ENCODE measurements at regions not wholly inside any gene's neighbourhood (a gene's known extent, or its start where the extent isn't known, plus 50 kb on each side); places are given as distances from the start of the nearest gene placed in this dataset.

GRCh38 chr9:86708918-86709835 is 238.1 kb downstream of the GAS1 start:
- ATAC-seq (ENCODE audit: low read depth) = no peak
- Mint-ChIP-seq H3K4me1 (no peaks in the 10 kb centered on the region), H3K27ac (no peak overlapping the region), H3K27me3 (no peaks in the 10 kb centered on the region), H3K9me3 (peaks cover 2% of the 10 kb centered on the region), H3K4me3 (no peak overlapping the region), H3K36me3 (no peaks in the 10 kb centered on the region)
- DNase-seq (ENCODE audit: low spot score in 2 of 2) = no peak

DNA sequence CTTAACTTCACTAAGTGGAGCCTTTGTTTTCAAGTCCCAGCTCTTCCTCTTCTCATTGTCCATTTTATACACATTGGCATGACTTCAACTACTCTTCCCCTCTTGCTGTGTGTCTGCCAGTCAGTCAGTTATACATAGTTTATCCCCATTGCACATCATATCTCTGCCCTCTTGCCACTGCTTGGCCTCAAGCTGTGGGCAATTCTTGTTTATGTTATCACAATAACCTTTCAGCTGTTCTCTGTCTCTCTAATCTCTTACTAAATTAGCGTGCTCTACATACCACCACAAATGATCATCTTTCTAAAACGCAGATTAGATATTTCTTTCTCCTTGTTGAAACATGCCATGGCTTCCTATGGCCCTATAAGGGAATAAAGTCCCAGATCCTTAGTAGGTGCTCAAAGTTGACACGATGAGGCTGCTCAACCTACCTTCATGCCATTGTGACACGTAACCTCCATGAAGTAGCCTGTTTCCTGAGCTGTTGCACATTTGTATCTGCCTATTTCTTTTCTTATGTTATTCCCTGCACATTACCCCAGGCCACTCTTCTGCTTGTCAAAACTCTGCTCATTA is 239.3 kb downstream of the GAS1 start:
- no peak for ATAC-seq (ENCODE audit: low read depth)
- no peaks in the 10 kb centered on the region for H3K4me1 Mint-ChIP-seq
- H3K36me3 Mint-ChIP-seq = no peaks in the 10 kb centered on the region
- no peak overlapping the region for H3K27ac Mint-ChIP-seq
- DNase-seq (ENCODE audit: low spot score in 2 of 2) = no peak
- H3K9me3 Mint-ChIP-seq = peaks cover 2% of the 10 kb centered on the region
- no peaks in the 10 kb centered on the region for H3K27me3 Mint-ChIP-seq
- no peak overlapping the region for H3K4me3 Mint-ChIP-seq

DNA sequence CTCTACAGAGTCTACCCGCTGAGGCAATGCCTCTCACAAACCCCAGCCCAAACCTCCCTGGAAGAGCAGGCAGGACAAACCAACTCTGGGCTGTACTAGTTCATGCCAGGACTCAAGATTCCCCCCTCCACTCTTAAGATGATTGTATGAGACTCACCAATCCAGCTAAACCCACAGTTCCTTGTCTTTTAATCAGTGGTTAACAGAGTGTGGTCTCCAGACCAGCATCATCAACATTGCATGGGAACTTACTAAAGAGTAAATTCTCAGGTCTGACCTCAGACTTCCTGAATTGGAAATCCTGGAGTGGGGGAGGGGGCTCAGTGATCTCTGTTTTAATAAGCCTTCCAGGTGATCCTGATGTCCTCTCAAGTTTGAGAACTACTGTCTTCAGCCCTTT is 240.9 kb downstream of the GAS1 start:
- no peak for DNase-seq (ENCODE audit: low spot score in 2 of 2)
- H3K27me3 Mint-ChIP-seq = no peaks in the 10 kb centered on the region

GRCh38 chr9:86705490-86705889 is 241.8 kb downstream of the GAS1 start:
- H3K9me3 Mint-ChIP-seq = peaks cover 2% of the 10 kb centered on the region
- no peak overlapping the region for H3K4me3 Mint-ChIP-seq
- DNase-seq (ENCODE audit: low spot score in 2 of 2) (no peak), ATAC-seq (ENCODE audit: low read depth) (no peak)
- H3K4me1 Mint-ChIP-seq = no peaks in the 10 kb centered on the region
- no peak overlapping the region for H3K27ac Mint-ChIP-seq
- H3K27me3 Mint-ChIP-seq = peaks cover 2% of the 10 kb centered on the region
- H3K36me3 Mint-ChIP-seq = no peaks in the 10 kb centered on the region

More for the DNA sequence above, 240.9 kb downstream of the GAS1 start:
- no peak for ATAC-seq (ENCODE audit: low read depth)
- H3K36me3 Mint-ChIP-seq = no peaks in the 10 kb centered on the region
- H3K27ac Mint-ChIP-seq = no peak overlapping the region
- peaks cover 2% of the 10 kb centered on the region for H3K9me3 Mint-ChIP-seq
- no peaks in the 10 kb centered on the region for H3K4me1 Mint-ChIP-seq
- no peak overlapping the region for H3K4me3 Mint-ChIP-seq

DNA sequence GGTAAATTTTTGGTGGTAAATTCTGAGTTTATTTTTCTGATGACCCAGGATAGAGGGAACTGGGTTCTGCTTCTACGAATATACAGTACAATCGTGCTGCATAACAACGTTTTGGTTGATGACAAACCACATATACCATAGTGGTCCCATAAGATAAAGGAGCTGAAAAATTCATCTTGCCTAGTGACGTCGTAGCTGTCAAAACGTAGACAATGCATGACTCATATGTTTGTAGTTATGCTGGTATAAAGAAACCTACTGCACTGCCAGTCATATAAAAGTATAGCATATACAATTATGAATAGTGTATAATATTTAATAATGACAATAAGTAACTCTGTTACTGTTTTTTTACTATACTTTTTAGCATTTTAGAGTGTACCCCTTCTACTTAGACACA is 244.0 kb downstream of the GAS1 start:
- no peak overlapping the region for H3K4me3 Mint-ChIP-seq
- H3K27me3 Mint-ChIP-seq = peaks cover 2% of the 10 kb centered on the region
- no peaks in the 10 kb centered on the region for H3K4me1 Mint-ChIP-seq
- no peaks in the 10 kb centered on the region for H3K36me3 Mint-ChIP-seq
- ATAC-seq (ENCODE audit: low read depth) (no peak), DNase-seq (ENCODE audit: low spot score in 2 of 2) (no peak)
- peaks cover 2% of the 10 kb centered on the region for H3K9me3 Mint-ChIP-seq
- H3K27ac Mint-ChIP-seq = no peak overlapping the region

GRCh38 chr9:86700629-86701028 is 246.7 kb downstream of the GAS1 start:
- Mint-ChIP-seq H3K4me3 (no peak overlapping the region), H3K36me3 (no peaks in the 10 kb centered on the region), H3K27ac (no peak overlapping the region), H3K4me1 (no peaks in the 10 kb centered on the region), H3K27me3 (peaks cover 2% of the 10 kb centered on the region), H3K9me3 (no peaks in the 10 kb centered on the region)
- DNase-seq (ENCODE audit: low spot score in 2 of 2) (no peak), ATAC-seq (ENCODE audit: low read depth) (no peak)

GRCh38 chr9:86697999-86698398 is 249.3 kb downstream of the GAS1 start:
- no peak for ATAC-seq (ENCODE audit: low read depth)

GRCh38 chr9:86697213-86697612 is 250.1 kb downstream of the GAS1 start:
- Mint-ChIP-seq H3K9me3 (peaks cover 2% of the 10 kb centered on the region), H3K4me1 (no peaks in the 10 kb centered on the region), H3K36me3 (no peaks in the 10 kb centered on the region), H3K27me3 (peaks cover 2% of the 10 kb centered on the region), H3K4me3 (no peak overlapping the region), H3K27ac (no peak overlapping the region)
- ATAC-seq (ENCODE audit: low read depth) (no peak), DNase-seq (ENCODE audit: low spot score in 2 of 2) (no peak)

More at GRCh38 chr9:86697999-86698398, 249.3 kb downstream of the GAS1 start:
- DNase-seq (ENCODE audit: low spot score in 2 of 2) = no peak
- Mint-ChIP-seq H3K27ac (no peak overlapping the region), H3K4me1 (no peaks in the 10 kb centered on the region), H3K27me3 (peaks cover 2% of the 10 kb centered on the region), H3K36me3 (no peaks in the 10 kb centered on the region), H3K4me3 (no peak overlapping the region), H3K9me3 (no peaks in the 10 kb centered on the region)

GRCh38 chr9:86695910-86696424 is 251.3 kb downstream of the GAS1 start:
- H3K27me3 Mint-ChIP-seq = peaks cover under 1% of the 10 kb centered on the region
- no peaks in the 10 kb centered on the region for H3K4me1 Mint-ChIP-seq
- H3K36me3 Mint-ChIP-seq = no peaks in the 10 kb centered on the region
- H3K9me3 Mint-ChIP-seq = peaks cover 2% of the 10 kb centered on the region
- H3K4me3 Mint-ChIP-seq = no peak overlapping the region
- DNase-seq (ENCODE audit: low spot score in 2 of 2) (no peak), ATAC-seq (ENCODE audit: low read depth) (no peak)
- H3K27ac Mint-ChIP-seq = no peak overlapping the region

GRCh38 chr9:86690034-86690433 is 257.3 kb downstream of the GAS1 start:
- H3K4me3 Mint-ChIP-seq = no peak overlapping the region
- H3K9me3 Mint-ChIP-seq = peaks cover 4% of the 10 kb centered on the region
- no peaks in the 10 kb centered on the region for H3K27me3 Mint-ChIP-seq
- DNase-seq (ENCODE audit: low spot score in 2 of 2) (no peak), ATAC-seq (ENCODE audit: low read depth) (no peak)
- H3K27ac Mint-ChIP-seq = no peak overlapping the region
- no peaks in the 10 kb centered on the region for H3K36me3 Mint-ChIP-seq
- no peaks in the 10 kb centered on the region for H3K4me1 Mint-ChIP-seq

GRCh38 chr9:86687788-86688187 is 259.5 kb downstream of the GAS1 start:
- DNase-seq (ENCODE audit: low spot score in 2 of 2) (no peak), ATAC-seq (ENCODE audit: low read depth) (no peak)
- Mint-ChIP-seq H3K9me3 (peaks cover 4% of the 10 kb centered on the region), H3K4me1 (no peaks in the 10 kb centered on the region), H3K4me3 (no peak overlapping the region), H3K27me3 (no peaks in the 10 kb centered on the region), H3K36me3 (no peaks in the 10 kb centered on the region), H3K27ac (no peak overlapping the region)

DNA sequence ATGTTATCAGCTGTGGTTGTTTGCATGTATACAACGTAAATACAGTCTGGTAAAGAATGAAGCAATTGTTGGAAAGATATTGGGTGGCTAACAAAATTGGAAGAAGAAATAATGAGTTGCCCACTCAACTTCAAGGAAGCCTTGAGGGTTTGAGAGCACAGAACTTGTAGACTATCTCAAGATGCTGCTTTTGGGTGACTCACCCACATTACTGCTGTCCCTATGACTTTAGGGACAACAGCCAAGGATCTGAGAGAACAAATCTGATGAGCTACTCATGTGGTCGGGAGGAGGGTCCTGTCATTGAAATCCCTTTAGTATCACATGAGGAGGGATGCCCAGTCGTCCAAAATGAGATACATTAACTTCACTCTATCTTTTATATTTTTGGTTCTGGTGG is 261.8 kb downstream of the GAS1 start:
- peaks cover 2% of the 10 kb centered on the region for H3K9me3 Mint-ChIP-seq
- H3K27me3 Mint-ChIP-seq = no peaks in the 10 kb centered on the region
- H3K36me3 Mint-ChIP-seq = no peaks in the 10 kb centered on the region
- no peaks in the 10 kb centered on the region for H3K4me1 Mint-ChIP-seq
- no peak overlapping the region for H3K27ac Mint-ChIP-seq
- no peak overlapping the region for H3K4me3 Mint-ChIP-seq
- no peak for DNase-seq (ENCODE audit: low spot score in 2 of 2)
- no peak for ATAC-seq (ENCODE audit: low read depth)

DNA sequence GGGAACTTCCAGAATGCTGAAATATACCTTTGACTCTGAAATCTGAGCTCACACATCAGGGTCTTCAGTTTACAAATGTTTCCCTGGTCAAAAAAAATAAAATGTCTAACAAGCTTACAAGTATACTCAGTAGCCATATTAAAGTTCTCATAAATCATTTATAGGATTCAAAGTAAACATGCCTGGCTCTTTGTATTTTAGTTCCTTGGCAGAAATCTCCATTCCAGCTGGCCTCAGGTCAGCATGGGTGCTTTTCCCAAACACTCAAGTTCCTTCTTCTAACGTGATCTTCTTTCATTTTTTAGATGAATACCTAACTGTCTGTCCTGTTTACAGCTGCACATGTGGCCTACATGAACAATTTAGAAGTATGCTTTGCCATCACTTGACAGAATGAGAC is 263.2 kb downstream of the GAS1 start:
- H3K4me1 Mint-ChIP-seq = no peaks in the 10 kb centered on the region
- no peak overlapping the region for H3K4me3 Mint-ChIP-seq
- H3K36me3 Mint-ChIP-seq = no peaks in the 10 kb centered on the region
- H3K27ac Mint-ChIP-seq = no peak overlapping the region
- peaks cover 1% of the 10 kb centered on the region for H3K27me3 Mint-ChIP-seq
- no peak for DNase-seq (ENCODE audit: low spot score in 2 of 2)
- no peak for ATAC-seq (ENCODE audit: low read depth)
- H3K9me3 Mint-ChIP-seq = peaks cover 2% of the 10 kb centered on the region

DNA sequence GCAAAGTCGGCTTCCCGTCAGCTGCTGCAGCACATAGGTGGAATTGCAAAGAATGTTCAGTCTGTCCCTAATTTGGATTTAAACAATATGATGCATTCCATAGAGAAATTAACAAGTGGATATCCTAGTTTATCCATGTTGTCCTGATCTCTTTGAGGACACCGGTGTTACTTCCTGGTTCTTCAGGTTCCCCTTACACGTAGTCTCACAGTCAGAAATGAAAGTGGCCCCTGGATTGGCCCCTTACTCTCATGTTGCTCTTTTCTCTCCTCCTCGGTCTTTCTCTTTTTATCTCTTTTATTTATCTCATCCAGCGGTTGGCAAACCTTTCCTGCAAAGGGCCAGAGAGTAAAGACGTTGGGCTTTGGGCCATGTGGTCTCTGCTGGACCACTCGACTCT is 265.1 kb downstream of the GAS1 start:
- no peaks in the 10 kb centered on the region for H3K9me3 Mint-ChIP-seq
- no peaks in the 10 kb centered on the region for H3K36me3 Mint-ChIP-seq
- H3K27me3 Mint-ChIP-seq = peaks cover 5% of the 10 kb centered on the region
- no peak for ATAC-seq (ENCODE audit: low read depth)
- H3K4me3 Mint-ChIP-seq = peak overlapping the region; percentile 28
- DNase-seq (ENCODE audit: low spot score in 2 of 2) = no peak
- H3K27ac Mint-ChIP-seq = no peak overlapping the region
- H3K4me1 Mint-ChIP-seq = no peaks in the 10 kb centered on the region

Measured in memory B cell (primary cell).